GM21367 (cell line): ENCODE measurements at regions not wholly inside any gene's neighbourhood (a gene's known extent, or its start where the extent isn't known, plus 50 kb on each side); places are given as distances from the start of the nearest gene placed in this dataset.
"Not testable (repeated sequence)": the region's sequence is repeated elsewhere in the genome, so short reads cannot be mapped to it uniquely, and the experiment has no call there.

Source experiments
- ATAC-seq: cut with Tn5 transposase; IDR thresholded peaks from one replicate; pipeline ENCODE4 v1.9.1; 2021; ENCODE audit not compliant: unreplicated experiment

DNA sequence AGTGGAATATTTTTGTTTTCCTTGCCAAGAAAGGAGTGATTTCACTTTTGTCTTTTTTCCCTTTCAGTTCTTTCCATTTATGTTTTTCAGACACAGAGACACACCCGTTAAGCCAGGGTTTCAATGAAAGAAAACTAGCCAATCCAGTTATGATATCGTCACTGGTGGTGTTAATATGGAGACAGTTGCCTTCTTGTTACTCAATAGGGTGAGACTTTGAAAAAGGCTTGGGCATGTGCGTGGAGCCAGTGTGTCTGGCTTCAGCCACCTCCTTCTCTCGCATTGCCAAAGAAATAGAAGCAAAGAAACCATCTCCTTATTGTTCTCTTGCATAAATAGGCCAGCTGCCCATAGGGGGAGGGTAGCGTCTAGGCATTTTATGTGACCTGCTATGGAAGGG is 84.1 kb upstream of the DLX6 start:
- ATAC-seq, result no peak

DNA sequence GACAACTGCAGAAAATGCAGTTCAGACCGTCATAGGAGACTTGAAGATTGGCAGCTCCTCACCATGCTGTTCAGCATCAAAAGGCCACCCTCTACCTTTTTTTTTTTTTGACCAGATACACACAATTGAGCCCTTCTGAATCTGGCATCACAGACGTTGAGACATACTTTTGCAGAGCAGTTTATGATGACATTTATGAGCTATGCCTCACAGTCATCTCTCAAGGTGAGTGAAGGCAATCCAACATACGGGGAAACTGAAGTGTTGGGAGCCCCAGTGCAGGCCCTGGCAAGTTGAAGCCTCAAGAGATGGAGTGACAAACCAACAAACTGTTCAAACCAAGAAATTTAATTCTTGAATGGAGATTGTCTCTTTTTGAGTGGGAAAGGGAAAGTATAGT is 83.6 kb upstream of the DLX6 start:
- no peak for ATAC-seq

DNA sequence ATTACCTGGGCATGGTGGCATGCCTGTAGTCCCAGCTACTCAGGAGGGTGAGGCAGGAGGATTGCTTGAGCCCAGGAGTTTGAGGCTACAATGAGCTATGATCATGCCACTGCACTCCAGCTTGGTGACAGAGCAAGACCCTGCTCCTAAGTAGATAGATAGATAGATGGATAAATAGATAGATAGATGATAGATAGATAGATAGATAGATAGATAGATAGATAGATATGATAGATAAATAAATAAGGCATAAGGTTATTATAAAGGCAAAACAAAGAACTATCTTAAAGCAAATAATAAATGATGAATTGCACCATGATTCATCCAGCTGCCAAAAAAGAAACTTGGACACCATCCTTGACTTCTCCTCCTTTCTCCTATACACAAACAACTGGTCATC is 82.0 kb upstream of the DLX6 start:
- not testable (repeated sequence) for ATAC-seq

GRCh38 chr7:96927131-96927530 is 78.2 kb upstream of the DLX6 start:
- no peak for ATAC-seq

- ATAC-seq, result no peak
Observed at GRCh38 chr7:96928965-96929364, 76.4 kb upstream of the DLX6 start.

DNA sequence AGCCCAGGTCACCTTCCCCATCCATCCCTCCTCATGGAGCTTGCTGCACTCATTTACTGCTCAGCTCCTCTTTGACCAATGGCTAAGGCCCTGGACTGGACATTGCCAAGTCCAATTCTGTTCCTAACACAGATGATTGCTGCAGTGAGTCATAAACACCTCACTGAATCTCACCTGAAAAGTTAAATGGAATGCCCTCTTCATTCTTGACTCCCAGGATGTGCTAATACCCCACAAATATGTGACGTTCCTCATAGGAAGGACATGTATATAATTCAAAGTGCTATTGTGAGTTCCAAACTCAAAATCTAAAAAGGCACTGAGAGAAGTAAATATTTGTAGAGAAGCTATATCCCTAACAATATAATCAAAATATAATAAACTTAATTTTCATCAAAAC is 73.5 kb upstream of the DLX6 start:
- no peak for ATAC-seq

- ATAC-seq, result no peak
Observed at GRCh38 chr7:96933067-96933645, 72.2 kb upstream of the DLX6 start.

- no peak for ATAC-seq
Observed at GRCh38 chr7:96936621-96937020, 68.7 kb upstream of the DLX6 start.

GRCh38 chr7:96942112-96942511 is 63.2 kb upstream of the DLX6 start:
- no peak for ATAC-seq

GRCh38 chr7:96949766-96950165 is 55.6 kb upstream of the DLX6 start:
- no peak for ATAC-seq

DNA sequence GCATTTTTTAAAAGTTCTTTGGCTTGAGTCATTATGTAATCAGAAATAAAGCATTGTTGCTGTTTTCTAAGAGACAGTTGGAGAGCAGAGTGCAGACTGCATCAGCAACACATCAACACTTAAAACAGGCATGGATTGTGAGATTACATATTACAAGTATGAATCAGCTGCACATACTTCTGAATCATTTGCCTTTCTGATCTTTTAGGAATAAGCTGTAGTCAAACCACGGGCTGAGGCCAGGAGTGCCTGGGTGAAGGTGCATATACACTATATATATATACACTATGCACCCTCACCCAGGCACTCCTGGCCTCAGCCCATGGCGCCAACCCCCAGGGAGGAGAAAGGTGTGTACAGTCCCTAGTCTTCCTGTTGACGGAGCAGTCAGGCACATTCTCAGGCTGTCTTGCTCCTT is 52.4 kb upstream of the DLX6 start:
- ATAC-seq, result no peak

DNA sequence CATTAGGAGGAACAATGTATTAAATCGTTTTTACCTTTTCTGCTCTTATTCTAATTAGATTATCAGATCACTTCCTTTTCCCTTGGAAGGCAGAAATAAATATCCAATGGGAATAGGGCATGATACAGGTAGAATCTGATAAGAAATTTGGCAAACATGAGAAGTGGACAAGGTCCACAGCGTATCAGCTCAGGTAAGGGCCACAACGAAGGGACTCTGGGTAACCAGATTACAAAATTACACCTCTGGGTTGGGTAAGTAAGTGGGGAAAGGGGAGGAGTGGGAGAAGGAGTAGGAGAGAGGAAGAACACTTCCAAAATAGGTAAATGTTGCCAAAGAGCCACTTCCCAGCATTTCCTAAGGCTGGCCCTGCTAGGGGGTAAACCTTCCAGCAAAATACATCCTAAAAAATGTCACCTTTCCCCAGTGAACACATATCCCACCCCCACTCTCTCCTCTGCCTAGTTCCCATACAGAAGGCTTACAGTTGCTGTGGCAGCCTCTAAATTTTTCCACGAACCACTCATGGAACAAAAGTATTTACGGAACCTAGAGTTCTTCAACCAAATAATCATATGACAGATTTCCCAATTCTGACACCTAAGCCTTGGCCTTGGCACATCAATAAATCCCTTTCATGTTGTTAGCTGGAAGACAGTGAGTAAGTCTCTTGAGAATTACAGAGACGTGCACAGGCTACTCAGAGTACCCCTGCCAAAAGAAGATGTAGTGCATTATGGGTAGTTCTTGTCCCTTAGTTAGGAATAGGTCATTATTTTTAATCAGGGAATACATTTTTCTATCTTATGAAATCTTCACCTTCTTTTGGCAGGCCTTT is 51.5 kb upstream of the DLX6 start:
- no peak for ATAC-seq
